OCI-LY3 (cell line): ENCODE measurements at regions not wholly inside any gene's neighbourhood (a gene's known extent, or its start where the extent isn't known, plus 50 kb on each side); places are given as distances from the start of the nearest gene placed in this dataset.
"Not testable (repeated sequence)": the region's sequence is repeated elsewhere in the genome, so short reads cannot be mapped to it uniquely, and the experiment has no call there.

Experiments
- H2AFZ ChIP-seq: fragments of 200-600, 300-600 bp; shearing (Covaris generic); 2 replicates; pipeline ENCODE4 v1.6.0; 2014; ENCODE audit warnings: antibody characterized with exemption, low read depth, low read length
- H3K27ac ChIP-seq: fragments of 200-600, 300-600 bp; sonication (generic); 2 replicates; pipeline ENCODE4 v1.5.1; 2014; ENCODE audit warnings: mild to moderate bottlenecking, low read length, moderate library complexity, mixed read lengths
- H3K27me3 ChIP-seq: fragments of 200-600, 300-600 bp; sonication (generic); 2 replicates; pipeline ENCODE4 v1.6.1; 2014; ENCODE audit warnings: low read depth, low read length, mixed read lengths
- H3K36me3 ChIP-seq: fragments of 200-600, 300-600 bp; sonication (generic); replicated peaks from 2 replicates; pipeline ENCODE3; 2014; ENCODE audit warnings: low read depth, low read length, mixed read lengths
- H3K4me1 ChIP-seq: fragments of 300-600, 200-600 bp; sonication (generic); 2 replicates; pipeline ENCODE4 v1.6.1; 2014; ENCODE audit warnings: low read length, mixed read lengths
- H3K4me2 ChIP-seq: fragments of 200-600, 300-600 bp; sonication (generic); 2 replicates; pipeline ENCODE4 v1.6.1; 2014; ENCODE audit warnings: low read length, mixed read lengths
- H3K4me3 ChIP-seq: fragments of 300-600, 200-600 bp; sonication (generic); 2 replicates; pipeline ENCODE4 v1.5.1; 2014; ENCODE audit warnings: antibody characterized with exemption, mild to moderate bottlenecking, low read length, moderate library complexity
- H3K79me2 ChIP-seq: fragments of 300-600, 200-600 bp; shearing (Covaris generic); 2 replicates; pipeline ENCODE4 v1.6.1; 2014; ENCODE audit warnings: mild to moderate bottlenecking, low read length, mixed read lengths
- H3K9ac ChIP-seq: fragments of 300-600, 200-600 bp; shearing (Covaris generic); 2 replicates; pipeline ENCODE4 v1.6.0; 2014; ENCODE audit warnings: mild to moderate bottlenecking, low read length, moderate library complexity
- H3K9me3 ChIP-seq: fragments of 200-600, 300-600 bp; shearing (Covaris generic); 2 replicates; pipeline ENCODE4 v1.6.1; 2014; ENCODE audit warnings: low read length, mixed read lengths; ENCODE audit not compliant: insufficient read depth
- H4K20me1 ChIP-seq: fragments of 200-600, 300-600 bp; sonication (generic); 2 replicates; pipeline ENCODE4 v1.6.1; 2016; ENCODE audit warnings: low read length, mixed read lengths; ENCODE audit not compliant: insufficient read depth
- CTCF ChIP-seq: fragments of 200-600, 300-600 bp; sonication (generic); IDR thresholded peaks from 2 replicates; pipeline ENCODE4 v1.5.1; 2014; ENCODE audit warnings: antibody characterized with exemption, low read length, low read depth
- EZH2phosphoT487 ChIP-seq: fragments of 200-600 bp; shearing (Covaris generic); IDR thresholded peaks from 2 replicates; pipeline ENCODE4 v1.6.1; 2018; ENCODE audit warnings: antibody characterized with exemption, mixed run types, low read depth

- TF ChIP-seq CTCF = peak; percentile 14; the same call in 1 of the 2 replicates
- no peak for TF ChIP-seq EZH2phosphoT487
- no peak overlapping the region for H2AFZ ChIP-seq
- H3K4me3 ChIP-seq = no peak overlapping the region
- peaks cover 5% of the 10 kb centered on the region for H3K4me1 ChIP-seq
- H3K79me2 ChIP-seq = no peaks in the 10 kb centered on the region
- H3K27me3 ChIP-seq = no peaks in the 10 kb centered on the region
- no peak overlapping the region for H3K4me2 ChIP-seq
- H3K9ac ChIP-seq = no peak overlapping the region
- no peaks in the 10 kb centered on the region for H4K20me1 ChIP-seq
- no peak overlapping the region for H3K27ac ChIP-seq
- H3K36me3 ChIP-seq = no peaks in the 10 kb centered on the region
- no peaks in the 10 kb centered on the region for H3K9me3 ChIP-seq
These were observed 765.3 kb upstream of the SLIT2 start for GRCh38 chr4:19486400-19486799.

GRCh38 chr4:19478791-19479190 is 772.9 kb upstream of the SLIT2 start:
- Histone ChIP-seq H3K27ac (no peak overlapping the region), H2AFZ (no peak overlapping the region), H3K4me3 (no peak overlapping the region), H3K9me3 (no peaks in the 10 kb centered on the region), H3K9ac (no peak overlapping the region), H3K79me2 (no peaks in the 10 kb centered on the region), H3K4me1 (peaks cover 3% of the 10 kb centered on the region; the same call in 1 of the 2 replicates), H3K4me2 (no peak overlapping the region), H3K27me3 (no peaks in the 10 kb centered on the region), H3K36me3 (no peaks in the 10 kb centered on the region), H4K20me1 (no peaks in the 10 kb centered on the region)
- TF ChIP-seq CTCF (no peak), EZH2phosphoT487 (no peak)

- no peak for TF ChIP-seq EZH2phosphoT487
- TF ChIP-seq CTCF = no peak
- Histone ChIP-seq H3K36me3 (no peaks in the 10 kb centered on the region), H3K27me3 (no peaks in the 10 kb centered on the region), H3K9me3 (no peaks in the 10 kb centered on the region), H3K9ac (no peak overlapping the region), H3K27ac (no peak overlapping the region), H4K20me1 (no peaks in the 10 kb centered on the region), H3K4me3 (no peak overlapping the region), H3K4me1 (no peaks in the 10 kb centered on the region), H3K79me2 (no peaks in the 10 kb centered on the region), H2AFZ (0 out of 2 replicates have a peak overlapping the region, but pooled peaks have one; percentile 22), H3K4me2 (no peak overlapping the region)
These were observed 778.1 kb upstream of the SLIT2 start for GRCh38 chr4:19473569-19473968.

GRCh38 chr4:19472666-19473065 is 779.0 kb upstream of the SLIT2 start:
- H3K36me3 ChIP-seq = no peaks in the 10 kb centered on the region
- H3K9me3 ChIP-seq = no peaks in the 10 kb centered on the region
- H3K4me2 ChIP-seq = no peak overlapping the region
- H3K27me3 ChIP-seq = no peaks in the 10 kb centered on the region
- no peak overlapping the region for H2AFZ ChIP-seq
- no peak overlapping the region for H3K9ac ChIP-seq
- no peak overlapping the region for H3K4me3 ChIP-seq
- H3K4me1 ChIP-seq = no peaks in the 10 kb centered on the region
- no peak for TF ChIP-seq EZH2phosphoT487
- TF ChIP-seq CTCF = no peak
- no peaks in the 10 kb centered on the region for H4K20me1 ChIP-seq
- H3K79me2 ChIP-seq = no peaks in the 10 kb centered on the region
- no peak overlapping the region for H3K27ac ChIP-seq

GRCh38 chr4:19470001-19470400 is 781.7 kb upstream of the SLIT2 start:
- not testable (repeated sequence) for H4K20me1 ChIP-seq, H3K4me2 ChIP-seq, H3K79me2 ChIP-seq, H3K4me3 ChIP-seq, H3K27me3 ChIP-seq, H2AFZ ChIP-seq, H3K27ac ChIP-seq, H3K9ac ChIP-seq, H3K36me3 ChIP-seq, H3K4me1 ChIP-seq, H3K9me3 ChIP-seq
